Endothelial cell of umbilical vein (primary cell): ENCODE measurements at regions not wholly inside any gene's neighbourhood (a gene's known extent, or its start where the extent isn't known, plus 50 kb on each side); places are given as distances from the start of the nearest gene placed in this dataset.

Experiments
- BruUV-seq: library from RNA; stranded (reverse); fragments of 400-500 nt; replicated peaks from 2 replicates; lab custom pipeline; 2021; lab: Mats Ljungman, UMichigan
- CTCF ChIA-PET: fragments of 300-600, 350-600 bp; sonication (Branson Sonifier 250); formaldehyde crosslinking; loops from one replicate; lab custom pipeline; 2021; ENCODE audit warnings: antibody characterized with exemption, inconsistent platforms; lab: Charles Lee
- POLR2A ChIA-PET: fragments of 300-600, 350-600 bp; sonication (Branson Sonifier 250); formaldehyde crosslinking; loops from one replicate; lab custom pipeline; 2021; ENCODE audit warnings: antibody characterized with exemption, inconsistent platforms; lab: Charles Lee
- DNase-seq: peaks from one replicate; pipeline ENCODE4 v3.0.0-alpha.2; 2011; ENCODE audit warnings: low read depth, low spot score
- FAIRE-seq: peaks from 2 replicates; lab custom pipeline; 2011; peaks lifted over from hg19 to GRCh38; lab: Jason Lieb, UNC
- H2AFZ ChIP-seq: 2 replicates; pipeline ENCODE4 v1.6.0; 2012; ENCODE audit warnings: low read depth, low read length, control low read depth, inconsistent platforms
- H3K27ac ChIP-seq: 2 replicates; pipeline ENCODE4 v1.5.1; 2011; ENCODE audit warnings: low read depth, mild to moderate bottlenecking, control low read depth, low read length, moderate library complexity; ENCODE audit not compliant: insufficient read depth
- H3K27me3 ChIP-seq, 2 experiments: 2 replicates each; pipeline versions ENCODE4 v1.6.0 to v1.6.1; 2011; ENCODE audit warnings: low read length in 2 of 2, mixed read lengths in 1 of 2; ENCODE audit not compliant: control insufficient read depth in 2 of 2, insufficient read depth in 2 of 2
- H3K36me3 ChIP-seq, 2 experiments: 2 replicates in 1 of 2; 3 replicates in 1 of 2; pipeline ENCODE4 v1.5.1; 2011; ENCODE audit warnings: low read length in 2 of 2, mild to moderate bottlenecking in 1 of 2, moderate library complexity in 1 of 2; ENCODE audit not compliant: control insufficient read depth in 2 of 2, insufficient read depth in 2 of 2; ENCODE audit errors: extremely low read depth in 1 of 2
- H3K4me1 ChIP-seq: 3 replicates; pipeline ENCODE4 v1.5.1; 2011; ENCODE audit warnings: mild to moderate bottlenecking, low read length; ENCODE audit not compliant: control insufficient read depth, insufficient read depth; ENCODE audit errors: extremely low read depth
- H3K4me2 ChIP-seq: 2 replicates; pipeline ENCODE4 v1.6.1; 2011; ENCODE audit warnings: low read length, control low read depth, mixed read lengths; ENCODE audit not compliant: insufficient read depth
- H3K4me3 ChIP-seq, 3 experiments: fragments of 200-600 bp in 1 of 3; sonication (generic), shearing (Covaris generic) in 1 of 3; replicated peaks in 1 of 3; 2 replicates each; pipeline ENCODE4 v1.5.1; 2011 to 2016; ENCODE audit warnings: control low read depth in 3 of 3, low read length in 3 of 3, mild to moderate bottlenecking in 2 of 3, inconsistent platforms in 1 of 3, low read depth in 1 of 3, moderate library complexity in 1 of 3; ENCODE audit not compliant: insufficient read depth in 1 of 3
- H3K79me2 ChIP-seq: 2 replicates; pipeline ENCODE4 v1.6.0; 2012; ENCODE audit warnings: low read length, inconsistent platforms; ENCODE audit not compliant: control insufficient read depth, insufficient read depth
- H3K9ac ChIP-seq: replicated peaks from 2 replicates; pipeline ENCODE3; 2011; ENCODE audit warnings: low read length, control low read depth; ENCODE audit not compliant: insufficient read depth; ENCODE audit errors: extremely low read depth
- H3K9me1 ChIP-seq: replicated peaks from 3 replicates; pipeline ENCODE4 v1.6.0; 2011; ENCODE audit warnings: mild to moderate bottlenecking, low read length; ENCODE audit not compliant: control insufficient read depth, insufficient read depth; ENCODE audit errors: extremely low read depth
- H3K9me3 ChIP-seq: replicated peaks from 2 replicates; pipeline ENCODE4 v1.5.1; 2012; ENCODE audit warnings: low read length, inconsistent platforms; ENCODE audit not compliant: control insufficient read depth, insufficient read depth
- H4K20me1 ChIP-seq: replicated peaks from 2 replicates; pipeline ENCODE3; 2011; ENCODE audit warnings: mild to moderate bottlenecking, low read length; ENCODE audit not compliant: control insufficient read depth, insufficient read depth; ENCODE audit errors: extremely low read depth
- CTCF ChIP-seq, 2 donors: IDR thresholded peaks; 1 replicate in 1 of 2; 2 replicates in 1 of 2; pipeline ENCODE4 v1.5.1; 2011; ENCODE audit warnings: low read length in 2 of 2, mild to moderate bottlenecking in 2 of 2, moderate library complexity in 2 of 2, control low read depth in 1 of 2, inconsistent platforms in 1 of 2, low read depth in 1 of 2; ENCODE audit not compliant: insufficient read depth in 1 of 2; ENCODE audit errors: extremely low read depth in 1 of 2
- EZH2 ChIP-seq: IDR thresholded peaks from 2 replicates; pipeline ENCODE4 v1.6.1; 2012; ENCODE audit warnings: borderline replicate concordance, low read depth, mild to moderate bottlenecking, moderate library complexity, low read length, inconsistent platforms; ENCODE audit not compliant: severe bottlenecking
- FOS ChIP-seq: IDR thresholded peaks from 2 replicates; pipeline ENCODE4 v1.6.1; 2011; ENCODE audit warnings: mild to moderate bottlenecking, low read length, moderate library complexity, borderline replicate concordance; ENCODE audit not compliant: insufficient read depth
- GATA2 ChIP-seq: IDR thresholded peaks from 2 replicates; pipeline ENCODE4 v1.7.0; 2011; ENCODE audit warnings: low read depth, mild to moderate bottlenecking, moderate library complexity, mixed read lengths, low read length; ENCODE audit not compliant: insufficient read length, insufficient read depth
- JUN ChIP-seq: IDR thresholded peaks from 2 replicates; pipeline ENCODE4 v1.6.1; 2011; ENCODE audit warnings: borderline replicate concordance, low read depth; ENCODE audit not compliant: insufficient read length, insufficient read depth
- MYC ChIP-seq: IDR thresholded peaks from one replicate; pipeline ENCODE4 v1.6.1; 2011; ENCODE audit warnings: mild to moderate bottlenecking, low read depth, low read length
- POLR2A ChIP-seq: IDR thresholded peaks from 2 replicates; pipeline ENCODE4 v1.6.1; 2012; ENCODE audit warnings: low read depth, mild to moderate bottlenecking, control low read depth, low read length
- POLR2AphosphoS5 ChIP-seq: IDR thresholded peaks from 2 replicates; pipeline ENCODE4 v1.6.1; 2012; ENCODE audit warnings: low read depth, mild to moderate bottlenecking, control low read depth, low read length, moderate library complexity; ENCODE audit not compliant: insufficient read depth
- dilution Hi-C: fragments of 300-500 bp; cut with MboI; formaldehyde crosslinking; loops from one replicate; pipeline ENCODE4 v1.15.0; 2019; ENCODE audit warnings: low sequenced_read_pairs; ENCODE audit not compliant: extremely low pct_ligation_motif_present
- intact Hi-C: fragments of 100-400 bp; cut with micrococcal nuclease; formaldehyde crosslinking; loops from one replicate; pipeline ENCODE4 v1.10.0; 2022
- TF ChIP-seq, protein P1 (sequence below): IDR thresholded peaks from 2 replicates; pipeline ENCODE4 v1.6.1; 2011; ENCODE audit not compliant: insufficient read depth, insufficient read length

- no peaks in the 10 kb centered on the region for H3K79me2 ChIP-seq
- H3K27me3 ChIP-seq = no peaks in the 10 kb centered on the region
- H3K9me3 ChIP-seq = no peaks in the 10 kb centered on the region
- no peak overlapping the region for H3K27ac ChIP-seq
- no peak overlapping the region for H2AFZ ChIP-seq
- H3K4me1 ChIP-seq = peaks cover 19% of the 10 kb centered on the region
- no peak overlapping the region for H3K4me3 ChIP-seq
- H4K20me1 ChIP-seq = no peaks in the 10 kb centered on the region
- dilution Hi-C loops (no loop called here), intact Hi-C loops (no loop called here)
- no peaks in the 10 kb centered on the region for H3K36me3 ChIP-seq
- TF ChIP-seq POLR2AphosphoS5 = no peak
- no peak for TF ChIP-seq MYC
- no peak for TF ChIP-seq JUN
- no peak for TF ChIP-seq EZH2
- no peak for TF ChIP-seq CTCF (IDR thresholded peaks at IDR 0.05; ENCODE audit: extremely low read depth in 1 of 2, insufficient read depth in 1 of 2, low read depth in 1 of 2, low read length in 2 of 2)
- no peak for TF ChIP-seq GATA2
- no peak for TF ChIP-seq POLR2A
- TF ChIP-seq, protein P1, sequence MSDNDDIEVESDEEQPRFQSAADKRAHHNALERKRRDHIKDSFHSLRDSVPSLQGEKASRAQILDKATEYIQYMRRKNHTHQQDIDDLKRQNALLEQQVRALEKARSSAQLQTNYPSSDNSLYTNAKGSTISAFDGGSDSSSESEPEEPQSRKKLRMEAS = no peak
- TF ChIP-seq FOS = no peak
- H3K9ac ChIP-seq = no peak overlapping the region
- H3K4me2 ChIP-seq = no peak overlapping the region
- DNase-seq (no peak), FAIRE-seq (no peak)
- POLR2A ChIA-PET = no interaction called here
- BruUV-seq = no TSS peak
- CTCF ChIA-PET = no interaction called here
- H3K9me1 ChIP-seq = no peaks in the 10 kb centered on the region
These were observed 368.3 kb upstream of the AZI2 start for GRCh38 chr3:28716939-28717338.
